HK-2 (cell line): ENCODE measurements at regions not wholly inside any gene's neighbourhood (a gene's known extent, or its start where the extent isn't known, plus 50 kb on each side); places are given as distances from the start of the nearest gene placed in this dataset.
"Not testable (repeated sequence)": the region's sequence is repeated elsewhere in the genome, so short reads cannot be mapped to it uniquely, and the experiment has no call there.

Experiments
- DNase-seq: peaks from one replicate; pipeline ENCODE4 v3.0.0-alpha.2; 2018; ENCODE audit not compliant: unreplicated experiment

GRCh38 chr1:30250984-30251850 lies 472.2 kb downstream of the MATN1 start:
- no peak for DNase-seq

GRCh38 chr1:30250338-30250983 lies 472.9 kb downstream of the MATN1 start:
- DNase-seq: no peak

GRCh38 chr1:30249446-30250337 lies 473.7 kb downstream of the MATN1 start:
- no peak for DNase-seq

- DNase-seq: no peak
These were observed 474.6 kb downstream of the MATN1 start for GRCh38 chr1:30248774-30249173.

- DNase-seq: no peak
These were observed 475.0 kb downstream of the MATN1 start for GRCh38 chr1:30248373-30248772.

GRCh38 chr1:30244801-30245200 lies 478.6 kb downstream of the MATN1 start:
- no peak for DNase-seq

GRCh38 chr1:30242722-30243457 lies 480.5 kb downstream of the MATN1 start:
- DNase-seq: no peak

GRCh38 chr1:30242168-30242567 lies 481.2 kb downstream of the MATN1 start:
- DNase-seq: no peak

GRCh38 chr1:30241681-30242080 lies 481.7 kb downstream of the MATN1 start:
- no peak for DNase-seq

- no peak for DNase-seq
These were observed 489.3 kb downstream of the MATN1 start for GRCh38 chr1:30234091-30234490.

- DNase-seq: no peak
These were observed 491.0 kb downstream of the MATN1 start for GRCh38 chr1:30232288-30232899.

- DNase-seq: no peak
These were observed 493.4 kb downstream of the MATN1 start for GRCh38 chr1:30229960-30230359.

- no peak for DNase-seq
These were observed 493.8 kb downstream of the MATN1 start for GRCh38 chr1:30229557-30229956.

- no peak for DNase-seq
These were observed 496.7 kb downstream of the MATN1 start for GRCh38 chr1:30226648-30227047.

GRCh38 chr1:30225357-30225756 lies 498.0 kb downstream of the MATN1 start:
- DNase-seq: no peak

GRCh38 chr1:30219675-30220074 lies 503.7 kb downstream of the MATN1 start:
- DNase-seq: no peak

- no peak for DNase-seq
These were observed 504.9 kb downstream of the MATN1 start for GRCh38 chr1:30218438-30218837.

GRCh38 chr1:30216602-30217001 lies 506.8 kb downstream of the MATN1 start:
- no peak for DNase-seq

GRCh38 chr1:30213936-30214335 lies 509.4 kb downstream of the MATN1 start:
- no peak for DNase-seq

GRCh38 chr1:30207962-30208361 lies 515.4 kb downstream of the MATN1 start:
- not testable (repeated sequence) for DNase-seq

- not testable (repeated sequence) for DNase-seq
These were observed 516.8 kb downstream of the MATN1 start for GRCh38 chr1:30206631-30207030.
